Stimulated activated naive B cell treated with anti-CD40 and anti-IgM and Interleukin-4, amounts not matched to agents 10 μg/mL and 1 μg/mL and 100 μg/mL, for 72 hours (primary cell): ENCODE measurements at regions not wholly inside any gene's neighbourhood (a gene's known extent, or its start where the extent isn't known, plus 50 kb on each side); places are given as distances from the start of the nearest gene placed in this dataset.
"Not testable (repeated sequence)": the region's sequence is repeated elsewhere in the genome, so short reads cannot be mapped to it uniquely, and the experiment has no call there.

Experiments used
- ATAC-seq, 2 donors: fragments of 150-1000 bp; cut with Tn5 transposase; replicated peaks; 2 replicates each; pipeline ENCODE4 v1.10.0; 2021; ENCODE audit warnings: moderate library complexity in 1 of 2
- DNase-seq: peaks from one replicate; pipeline ENCODE4 v3.0.0; 2021
- H3K27ac Mint-ChIP-seq: one replicate; pipeline ENCODE4 v1.8.0; 2022; ENCODE audit warnings: mild to moderate bottlenecking, mixed read lengths
- H3K27me3 Mint-ChIP-seq, 2 donors: one replicate each; pipeline ENCODE4 v1.8.0; 2022; ENCODE audit warnings: mixed read lengths in 2 of 2
- H3K36me3 Mint-ChIP-seq, 2 donors: one replicate each; pipeline ENCODE4 v1.8.0; 2022; ENCODE audit warnings: mixed read lengths in 2 of 2, mild to moderate bottlenecking in 1 of 2
- H3K4me1 Mint-ChIP-seq, 2 donors: one replicate each; pipeline ENCODE4 v1.8.0; 2022; ENCODE audit warnings: mixed read lengths in 2 of 2, mild to moderate bottlenecking in 1 of 2
- H3K4me3 Mint-ChIP-seq, 2 donors: one replicate each; pipeline ENCODE4 v1.8.0; 2022; ENCODE audit warnings: mild to moderate bottlenecking in 2 of 2, mixed read lengths in 2 of 2, moderate library complexity in 1 of 2
- H3K9me3 Mint-ChIP-seq, 2 donors: one replicate each; pipeline ENCODE4 v1.8.0; 2022; ENCODE audit warnings: mixed read lengths in 2 of 2, mild to moderate bottlenecking in 1 of 2

GRCh38 chr4:136002316-136002715 is 1530.0 kb downstream of the PCDH18 start:
- Mint-ChIP-seq H3K36me3 (no peaks in the 10 kb centered on the region), H3K27me3 (no peaks in the 10 kb centered on the region), H3K27ac (no peak overlapping the region), H3K4me1 (no peaks in the 10 kb centered on the region), H3K4me3 (no peak overlapping the region), H3K9me3 (peaks cover 0 to 2% of the 10 kb centered on the region in 2 donors)
- ATAC-seq (no peak), DNase-seq (no peak)

GRCh38 chr4:136001791-136002190 is 1530.5 kb downstream of the PCDH18 start:
- DNase-seq: no peak
- Mint-ChIP-seq H3K9me3 (peaks cover 0 to 2% of the 10 kb centered on the region in 2 donors), H3K36me3 (no peaks in the 10 kb centered on the region), H3K27me3 (no peaks in the 10 kb centered on the region), H3K4me1 (no peaks in the 10 kb centered on the region), H3K4me3 (no peak overlapping the region), H3K27ac (no peak overlapping the region)
- ATAC-seq: no peak

- Mint-ChIP-seq H3K27ac (no peak overlapping the region), H3K36me3 (no peaks in the 10 kb centered on the region), H3K4me3 (no peak overlapping the region)
These were observed 1532.0 kb downstream of the PCDH18 start for GRCh38 chr4:136000246-136000645.

GRCh38 chr4:135994360-135994759 is 1537.9 kb downstream of the PCDH18 start:
- Mint-ChIP-seq H3K36me3 (no peaks in the 10 kb centered on the region), H3K4me1 (no peaks in the 10 kb centered on the region), H3K9me3 (peaks cover 0 to 5% of the 10 kb centered on the region in 2 donors), H3K27me3 (no peaks in the 10 kb centered on the region), H3K4me3 (no peak overlapping the region), H3K27ac (no peak overlapping the region)
- ATAC-seq (no peak), DNase-seq (no peak)

More at GRCh38 chr4:136000246-136000645, 1532.0 kb downstream of the PCDH18 start:
- H3K4me1 Mint-ChIP-seq: no peaks in the 10 kb centered on the region
- H3K9me3 Mint-ChIP-seq: peaks cover 0 to 3% of the 10 kb centered on the region in 2 donors
- ATAC-seq (no peak), DNase-seq (no peak)
- H3K27me3 Mint-ChIP-seq: no peaks in the 10 kb centered on the region

- no peak for DNase-seq
- ATAC-seq: no peak
- Mint-ChIP-seq H3K9me3 (no peaks in the 10 kb centered on the region), H3K27ac (no peak overlapping the region), H3K4me1 (no peaks in the 10 kb centered on the region), H3K36me3 (no peaks in the 10 kb centered on the region), H3K27me3 (no peaks in the 10 kb centered on the region), H3K4me3 (no peak overlapping the region)
These were observed 1555.4 kb downstream of the PCDH18 start for GRCh38 chr4:135976860-135977259.

GRCh38 chr4:135966936-135967335 is 1565.4 kb downstream of the PCDH18 start:
- no peaks in the 10 kb centered on the region for H3K36me3 Mint-ChIP-seq
- ATAC-seq (no peak), DNase-seq (no peak)
- no peak overlapping the region for H3K27ac Mint-ChIP-seq
- no peaks in the 10 kb centered on the region for H3K4me1 Mint-ChIP-seq
- peaks cover 0 to 7% of the 10 kb centered on the region in 2 donors for H3K9me3 Mint-ChIP-seq
- no peaks in the 10 kb centered on the region for H3K27me3 Mint-ChIP-seq
- H3K4me3 Mint-ChIP-seq: no peak overlapping the region

- H3K36me3 Mint-ChIP-seq: no peaks in the 10 kb centered on the region
- no peak for ATAC-seq
- no peaks in the 10 kb centered on the region for H3K27me3 Mint-ChIP-seq
- H3K27ac Mint-ChIP-seq: no peak overlapping the region
- DNase-seq: no peak
- no peak overlapping the region for H3K4me3 Mint-ChIP-seq
- H3K4me1 Mint-ChIP-seq: no peaks in the 10 kb centered on the region
- H3K9me3 Mint-ChIP-seq: peaks cover 3 to 7% of the 10 kb centered on the region in 2 donors
These were observed 1569.3 kb downstream of the PCDH18 start for GRCh38 chr4:135963009-135963408.

- H3K27me3 Mint-ChIP-seq: no peaks in the 10 kb centered on the region
- H3K4me1 Mint-ChIP-seq: no peaks in the 10 kb centered on the region
- H3K4me3 Mint-ChIP-seq: no peak overlapping the region
- no peaks in the 10 kb centered on the region for H3K36me3 Mint-ChIP-seq
- ATAC-seq: no peak
- no peak for DNase-seq
- peaks cover 4 to 5% of the 10 kb centered on the region in 2 donors for H3K9me3 Mint-ChIP-seq
- H3K27ac Mint-ChIP-seq: no peak overlapping the region
These were observed 1582.4 kb downstream of the PCDH18 start for GRCh38 chr4:135949931-135950330.

- Mint-ChIP-seq H3K9me3 (peaks cover 0 to under 1% of the 10 kb centered on the region in 2 donors), H3K4me1 (no peaks in the 10 kb centered on the region), H3K27me3 (no peaks in the 10 kb centered on the region), H3K27ac (no peak overlapping the region), H3K4me3 (no peak overlapping the region), H3K36me3 (no peaks in the 10 kb centered on the region)
- no peak for DNase-seq
- no peak for ATAC-seq
These were observed 1583.5 kb downstream of the PCDH18 start for GRCh38 chr4:135948797-135949196.

GRCh38 chr4:135941671-135942070 is 1590.6 kb downstream of the PCDH18 start:
- H3K4me1 Mint-ChIP-seq: no peaks in the 10 kb centered on the region
- H3K4me3 Mint-ChIP-seq: no peak overlapping the region
- H3K9me3 Mint-ChIP-seq: no peaks in the 10 kb centered on the region
- DNase-seq (no peak), ATAC-seq (no peak)
- H3K27me3 Mint-ChIP-seq: no peaks in the 10 kb centered on the region
- H3K27ac Mint-ChIP-seq: no peak overlapping the region
- H3K36me3 Mint-ChIP-seq: no peaks in the 10 kb centered on the region

GRCh38 chr4:135934026-135934425 is 1598.3 kb downstream of the PCDH18 start:
- ATAC-seq (no peak), DNase-seq (no peak)
- Mint-ChIP-seq H3K4me3 (no peak overlapping the region), H3K4me1 (no peaks in the 10 kb centered on the region), H3K27me3 (no peaks in the 10 kb centered on the region), H3K9me3 (peaks cover 3 to 4% of the 10 kb centered on the region in 2 donors), H3K36me3 (no peaks in the 10 kb centered on the region), H3K27ac (no peak overlapping the region)

GRCh38 chr4:135927651-135928050 is 1604.6 kb downstream of the PCDH18 start:
- ATAC-seq (no peak), DNase-seq (no peak)
- no peaks in the 10 kb centered on the region for H3K4me1 Mint-ChIP-seq
- no peak overlapping the region for H3K27ac Mint-ChIP-seq
- no peak overlapping the region for H3K4me3 Mint-ChIP-seq
- H3K27me3 Mint-ChIP-seq: no peaks in the 10 kb centered on the region
- H3K36me3 Mint-ChIP-seq: no peaks in the 10 kb centered on the region
- peaks cover 3 to 4% of the 10 kb centered on the region in 2 donors for H3K9me3 Mint-ChIP-seq

- Mint-ChIP-seq H3K27me3 (no peaks in the 10 kb centered on the region), H3K4me1 (no peaks in the 10 kb centered on the region), H3K36me3 (no peaks in the 10 kb centered on the region), H3K9me3 (no peaks in the 10 kb centered on the region), H3K4me3 (no peak overlapping the region), H3K27ac (no peak overlapping the region)
- no peak for DNase-seq
- no peak for ATAC-seq
These were observed 1611.2 kb downstream of the PCDH18 start for GRCh38 chr4:135921081-135921480.

GRCh38 chr4:135917011-135917410 is 1615.3 kb downstream of the PCDH18 start:
- Mint-ChIP-seq H3K4me1 (no peaks in the 10 kb centered on the region), H3K36me3 (no peaks in the 10 kb centered on the region), H3K4me3 (no peak overlapping the region), H3K27me3 (no peaks in the 10 kb centered on the region), H3K27ac (no peak overlapping the region), H3K9me3 (no peaks in the 10 kb centered on the region)
- DNase-seq (no peak), ATAC-seq (no peak)

- no peak overlapping the region for H3K4me3 Mint-ChIP-seq
- no peaks in the 10 kb centered on the region for H3K4me1 Mint-ChIP-seq
- no peaks in the 10 kb centered on the region for H3K36me3 Mint-ChIP-seq
- no peak for ATAC-seq
- no peak for DNase-seq
- H3K27ac Mint-ChIP-seq: no peak overlapping the region
- H3K9me3 Mint-ChIP-seq: peaks cover 3 to 4% of the 10 kb centered on the region in 2 donors
- no peaks in the 10 kb centered on the region for H3K27me3 Mint-ChIP-seq
These were observed 1631.3 kb downstream of the PCDH18 start for GRCh38 chr4:135900956-135901355.

GRCh38 chr4:135864304-135864703 is 1662.7 kb upstream of the PABPC4L start:
- not testable (repeated sequence) for H3K36me3 Mint-ChIP-seq, ATAC-seq, H3K27me3 Mint-ChIP-seq, DNase-seq, H3K4me1 Mint-ChIP-seq, H3K4me3 Mint-ChIP-seq, H3K9me3 Mint-ChIP-seq, H3K27ac Mint-ChIP-seq
